Activated CD4-positive, alpha-beta T cell treated with anti-CD3 and anti-CD28 coated beads for 48 hours (primary cell): ENCODE measurements at regions not wholly inside any gene's neighbourhood (a gene's known extent, or its start where the extent isn't known, plus 50 kb on each side); places are given as distances from the start of the nearest gene placed in this dataset.

Source experiments
- DNase-seq: peaks from one replicate; pipeline ENCODE4 v3.0.0-alpha.2; 2020

- DNase-seq: no peak
Observed at GRCh38 chr5:173557123-173557903, 59.1 kb downstream of the BOD1 start.

- no peak for DNase-seq
Observed at GRCh38 chr5:173556142-173557028, 60.1 kb downstream of the BOD1 start.

DNA sequence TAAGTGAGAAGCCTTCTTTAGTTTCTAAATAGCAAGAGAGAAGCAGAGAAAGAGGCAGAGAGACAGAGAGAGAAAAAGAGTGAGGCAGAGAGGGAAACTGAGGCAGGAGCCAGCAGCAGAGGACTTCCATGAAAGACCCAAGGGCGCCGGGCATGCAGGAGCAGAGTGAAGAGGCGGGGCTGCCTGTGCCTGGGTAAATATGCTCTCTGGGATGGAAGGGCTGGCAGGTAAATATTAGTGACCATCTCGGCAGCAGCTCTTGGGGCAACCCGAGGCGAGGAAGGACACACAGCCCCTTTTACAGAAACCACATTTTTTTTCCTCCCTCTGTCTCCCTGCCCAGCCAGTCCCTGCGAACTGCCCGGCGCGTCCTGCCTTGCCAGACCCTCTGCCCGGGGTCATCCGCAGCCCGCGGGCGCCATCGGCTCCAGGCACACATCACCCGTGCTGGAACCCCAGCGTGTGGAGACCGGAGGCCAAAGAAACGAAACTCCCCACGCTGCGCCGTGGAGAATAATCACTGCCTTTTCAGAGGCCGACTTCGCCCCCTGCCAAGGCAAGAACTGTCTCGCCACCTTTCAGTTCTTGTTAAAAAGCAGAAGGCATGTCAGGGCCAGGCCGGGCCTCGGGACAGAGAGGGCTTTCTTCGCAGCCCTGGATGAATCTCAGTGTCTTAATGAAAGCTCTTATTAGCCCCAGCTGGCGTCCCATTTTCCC lies 61.3 kb downstream of the BOD1 start:
- DNase-seq: no peak

- DNase-seq: no peak
Observed at GRCh38 chr5:173554038-173554955, 62.2 kb downstream of the BOD1 start.

GRCh38 chr5:173550641-173551040 lies 65.8 kb downstream of the BOD1 start:
- DNase-seq: no peak

DNA sequence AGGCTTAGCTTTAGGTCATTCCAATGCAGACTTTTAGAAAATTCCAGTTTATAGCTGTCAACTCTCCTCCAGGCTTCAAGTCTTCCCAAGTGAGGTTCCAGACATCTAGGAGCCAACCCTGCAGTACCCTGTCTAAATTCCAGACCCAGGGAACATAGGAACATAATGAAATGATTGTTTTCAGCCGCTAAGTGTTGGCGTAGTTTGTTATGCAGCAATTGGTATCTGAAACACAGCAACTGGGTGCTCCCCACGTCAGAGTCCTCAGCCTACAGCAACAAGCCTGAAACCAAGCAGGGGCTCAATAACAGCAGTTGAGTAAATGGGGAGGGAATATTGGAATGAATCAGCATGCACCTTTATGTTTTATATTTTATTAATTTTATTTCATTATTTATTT lies 66.8 kb downstream of the BOD1 start:
- no peak for DNase-seq

- no peak for DNase-seq
Observed at GRCh38 chr5:173547579-173547978, 68.9 kb downstream of the BOD1 start.

- DNase-seq: no peak
Observed at GRCh38 chr5:173542964-173543363, 73.5 kb downstream of the BOD1 start.

DNA sequence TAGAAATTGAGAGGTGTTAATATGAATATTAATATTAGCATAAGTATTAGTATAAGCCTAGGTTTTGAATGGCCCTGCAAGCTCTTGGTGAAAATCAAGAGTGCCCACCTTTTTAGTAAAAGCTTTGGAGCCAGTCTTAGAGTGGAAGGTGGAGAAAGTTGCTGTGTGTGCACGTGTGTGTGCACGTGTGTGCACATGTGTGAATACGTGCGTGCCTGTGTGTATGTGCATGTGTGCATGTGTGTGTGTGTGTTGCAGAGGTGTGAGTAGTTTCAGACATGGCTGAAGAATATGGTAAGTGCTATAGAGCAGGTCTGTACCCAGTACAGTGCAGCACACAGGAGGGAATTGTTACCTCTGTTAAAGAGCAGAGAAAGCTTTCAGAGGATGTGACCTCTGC lies 74.3 kb downstream of the BOD1 start:
- no peak for DNase-seq

- no peak for DNase-seq
Observed at GRCh38 chr5:173538654-173539053, 77.8 kb downstream of the BOD1 start.

- DNase-seq: no peak
Observed at GRCh38 chr5:173538018-173538417, 78.4 kb downstream of the BOD1 start.

GRCh38 chr5:173537228-173537627 lies 79.2 kb downstream of the BOD1 start:
- DNase-seq: no peak

DNA sequence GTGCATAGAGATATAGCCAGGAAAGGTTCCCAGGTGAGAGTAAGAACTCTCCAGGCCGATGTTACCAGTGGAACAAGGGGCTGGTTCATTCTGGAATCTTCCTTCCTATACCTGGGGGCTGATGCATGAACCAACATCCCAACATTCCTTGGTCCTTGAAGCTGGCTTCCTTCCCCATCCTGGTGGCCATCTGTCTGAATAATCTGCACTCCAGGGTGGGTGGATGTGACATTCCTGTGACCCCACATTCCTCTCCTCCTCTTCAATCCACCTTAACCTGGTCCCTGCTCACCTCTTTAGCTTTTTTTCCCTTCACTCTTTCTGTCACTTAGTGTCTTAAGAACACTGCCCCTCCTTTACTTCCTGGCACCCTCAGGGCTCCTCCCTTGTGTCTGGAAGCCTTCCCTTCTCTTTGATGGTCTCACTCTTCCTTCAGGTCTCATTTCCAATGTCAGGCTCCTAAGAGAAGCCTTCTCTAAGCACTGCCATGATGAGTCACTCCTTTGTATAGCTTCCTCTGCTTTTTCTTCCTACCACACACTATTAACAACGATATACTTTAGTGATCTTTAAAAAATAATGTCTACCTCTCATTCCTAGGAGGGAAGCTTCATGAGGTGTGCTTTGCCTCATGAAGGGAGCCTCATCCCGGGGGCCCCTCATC lies 80.3 kb downstream of the BOD1 start:
- no peak for DNase-seq

DNA sequence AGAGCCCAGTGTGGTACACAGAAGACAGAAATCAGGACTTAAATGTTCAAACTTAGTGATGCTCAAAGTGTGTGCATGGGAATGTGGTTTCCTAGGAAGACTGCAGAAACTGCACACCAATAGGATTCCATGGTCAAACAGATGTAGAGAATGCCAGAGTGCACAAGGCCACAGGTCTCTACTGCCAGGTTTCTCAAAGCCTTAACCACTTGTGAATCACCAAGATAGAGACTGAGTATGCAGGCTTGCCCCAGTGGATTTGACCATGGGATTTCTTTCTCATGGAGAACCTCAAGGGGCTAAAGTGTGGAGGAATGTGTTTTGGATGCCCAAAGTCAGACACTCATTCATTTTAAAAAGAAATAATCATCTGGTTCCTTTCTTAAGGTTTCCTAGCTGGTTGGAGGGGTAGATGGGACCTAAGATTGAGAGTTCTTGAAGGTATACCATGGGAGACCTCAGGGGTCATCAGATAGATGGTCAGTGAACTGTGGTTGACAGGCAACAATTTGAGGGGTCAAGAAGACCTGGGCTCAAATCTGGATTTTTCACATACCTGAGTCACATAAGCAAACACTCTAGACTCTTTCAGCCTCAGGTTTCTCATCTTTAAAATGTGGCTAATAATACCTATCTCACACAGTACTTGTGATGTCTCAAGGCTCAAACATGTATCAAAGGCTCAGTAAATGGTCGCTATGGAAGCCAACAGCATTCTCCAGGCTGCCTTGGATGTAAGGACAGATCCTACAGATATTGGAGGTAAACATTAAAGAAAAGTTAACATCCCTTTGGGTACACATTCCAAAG lies 81.1 kb downstream of the BOD1 start:
- no peak for DNase-seq

DNA sequence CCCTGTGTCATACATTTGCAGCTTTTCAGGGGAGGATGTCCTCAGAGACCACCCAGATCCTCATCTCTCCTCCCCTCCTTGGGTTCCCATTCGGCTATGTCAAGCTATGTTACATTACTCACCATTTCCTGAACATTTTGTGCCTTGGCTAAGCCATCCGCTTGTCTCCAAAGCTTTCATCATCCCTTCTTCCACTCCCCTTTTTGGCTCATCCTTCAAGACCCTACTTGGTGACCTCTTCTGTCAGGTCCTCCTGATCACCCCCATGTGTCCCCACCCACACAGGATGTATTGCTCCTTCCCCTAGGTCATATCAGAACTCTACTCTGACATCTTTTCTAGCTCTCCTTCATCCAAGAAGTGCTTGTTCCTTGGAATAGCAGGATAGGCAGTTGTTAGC lies 81.8 kb downstream of the BOD1 start:
- DNase-seq: no peak

DNA sequence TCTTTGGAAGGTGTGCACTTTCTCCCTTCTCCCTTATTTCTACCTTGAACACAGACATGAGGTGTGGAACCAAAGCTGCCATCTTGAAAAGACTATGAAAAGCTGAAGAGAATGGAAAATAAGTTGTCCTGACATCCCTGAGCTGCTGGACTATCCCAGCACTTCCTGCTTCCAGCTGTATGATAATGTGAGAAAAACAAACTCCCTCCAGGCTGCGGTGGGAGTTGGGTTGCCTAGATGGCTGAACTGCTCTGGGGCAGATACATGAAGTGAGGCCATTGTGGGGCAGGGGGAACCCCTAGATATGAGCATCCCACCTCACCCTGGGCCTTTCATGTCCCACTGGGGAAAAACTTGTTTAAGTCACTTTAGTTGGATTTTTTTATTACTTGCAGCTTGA lies 82.4 kb downstream of the BOD1 start:
- DNase-seq: no peak

- DNase-seq: no peak
Observed at GRCh38 chr5:173532689-173533250, 83.7 kb downstream of the BOD1 start.

DNA sequence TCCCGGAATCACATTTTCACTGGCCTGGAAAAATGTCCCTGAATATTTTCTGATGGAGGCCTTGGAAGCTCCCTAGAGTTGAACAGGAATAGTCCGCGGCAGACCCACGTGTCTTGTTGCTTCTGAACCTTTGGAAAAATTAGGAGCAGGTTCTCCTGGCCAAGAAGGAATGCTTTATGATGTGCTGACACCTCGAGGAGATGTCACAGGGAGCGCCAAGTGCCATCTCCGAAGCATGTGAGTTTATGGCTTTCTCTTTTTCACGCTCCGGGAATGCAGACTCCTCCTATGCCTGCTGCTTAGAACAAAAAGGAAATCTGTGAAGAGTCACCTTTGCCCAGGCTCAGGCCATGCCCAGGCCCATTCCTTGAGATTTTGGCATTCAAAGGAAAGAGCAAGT lies 84.6 kb downstream of the BOD1 start:
- no peak for DNase-seq

DNA sequence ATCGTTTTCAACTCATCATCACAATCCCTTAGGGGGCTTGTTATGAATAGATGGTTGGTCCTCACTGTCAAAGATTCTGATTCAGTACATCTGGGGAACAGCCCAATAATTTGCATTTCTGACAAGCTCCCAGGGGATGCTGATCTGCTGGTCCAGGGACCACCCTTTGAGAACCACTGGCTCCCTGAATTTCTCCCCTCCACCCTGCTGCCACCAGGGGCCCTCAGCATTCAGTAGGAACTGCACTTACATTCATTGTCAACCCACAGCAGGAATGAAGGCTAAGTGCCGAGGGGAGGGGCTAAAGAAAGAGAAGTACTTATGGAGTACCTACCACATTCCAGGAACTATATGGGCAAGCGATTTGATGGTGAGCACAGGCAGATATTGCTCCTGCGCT lies 85.9 kb downstream of the BOD1 start:
- no peak for DNase-seq

DNA sequence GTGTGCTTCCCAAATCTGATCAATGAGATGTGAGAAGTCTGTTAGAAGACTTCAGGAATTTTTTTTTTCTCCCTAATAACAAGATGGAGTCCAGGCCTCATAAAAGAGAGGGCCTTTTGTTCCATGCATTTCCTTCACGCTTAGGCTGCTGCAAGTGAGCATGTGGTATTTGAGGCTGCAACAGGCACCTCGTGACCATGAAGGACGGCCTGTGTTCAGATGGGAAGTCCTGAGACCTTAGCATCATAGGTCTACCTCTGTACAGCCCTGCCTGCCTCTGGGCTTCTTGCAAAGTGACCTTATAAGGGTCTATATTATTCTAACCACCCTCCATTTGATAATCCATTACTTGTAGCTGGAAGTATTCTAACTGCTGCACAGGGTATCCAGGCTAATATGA lies 86.6 kb downstream of the BOD1 start:
- DNase-seq: no peak

DNA sequence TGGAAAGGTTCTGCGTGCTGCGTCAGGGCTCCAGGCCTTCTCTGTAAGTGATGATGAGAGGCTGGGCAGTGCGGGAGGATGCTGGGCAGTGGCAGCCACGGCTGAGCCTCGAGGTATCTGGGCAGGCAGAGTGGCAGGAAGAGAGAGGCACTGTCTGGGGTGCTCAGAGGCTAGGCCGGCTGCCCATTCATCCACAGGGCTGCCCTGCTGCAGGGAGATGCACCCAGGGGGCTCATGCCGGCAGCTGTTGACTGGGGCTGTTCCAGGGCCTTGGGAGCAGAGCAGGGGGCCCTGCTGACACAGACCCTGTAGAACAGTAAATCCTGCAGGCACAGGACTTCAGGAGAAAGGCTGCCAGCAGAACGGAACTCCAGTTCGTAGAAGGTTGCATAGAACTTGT lies 88.8 kb downstream of the BOD1 start:
- no peak for DNase-seq
